H1 (cell line): ENCODE measurements at regions not wholly inside any gene's neighbourhood (a gene's known extent, or its start where the extent isn't known, plus 50 kb on each side); places are given as distances from the start of the nearest gene placed in this dataset.

Source experiments
- TF ChIP-seq, protein P1 (sequence below): fragments of 300-600 bp; sonication (generic); IDR thresholded peaks from 2 replicates; pipeline ENCODE4 v1.7.1; 2012; ENCODE audit warnings: low read length, moderate library complexity, mild to moderate bottlenecking, inconsistent platforms; ENCODE audit not compliant: insufficient replicate concordance
- TF ChIP-seq, protein P2 (sequence below): IDR thresholded peaks from 2 replicates; pipeline ENCODE4 v1.6.1; 2012; ENCODE audit warnings: low read length, inconsistent platforms

DNA sequence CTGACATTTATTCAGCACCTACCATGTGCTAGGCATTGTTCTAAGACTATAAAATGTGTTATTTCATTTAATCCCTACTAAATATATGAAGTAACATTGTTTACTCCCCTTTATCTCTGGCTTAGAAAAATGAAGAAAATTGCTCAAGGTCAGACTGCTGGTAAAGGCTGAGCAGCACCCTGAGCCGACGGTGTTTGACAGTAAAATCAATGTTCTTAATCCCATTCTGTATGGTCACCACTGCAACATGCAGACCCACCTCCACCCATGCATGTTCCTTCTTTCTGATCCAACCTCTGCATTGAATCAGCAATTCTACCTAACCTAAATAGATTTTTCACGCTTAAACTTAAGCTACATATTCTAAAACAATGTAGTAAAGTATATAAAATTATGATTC is 216.5 kb downstream of the ZBBX start (continued):
- TF ChIP-seq, protein P1, sequence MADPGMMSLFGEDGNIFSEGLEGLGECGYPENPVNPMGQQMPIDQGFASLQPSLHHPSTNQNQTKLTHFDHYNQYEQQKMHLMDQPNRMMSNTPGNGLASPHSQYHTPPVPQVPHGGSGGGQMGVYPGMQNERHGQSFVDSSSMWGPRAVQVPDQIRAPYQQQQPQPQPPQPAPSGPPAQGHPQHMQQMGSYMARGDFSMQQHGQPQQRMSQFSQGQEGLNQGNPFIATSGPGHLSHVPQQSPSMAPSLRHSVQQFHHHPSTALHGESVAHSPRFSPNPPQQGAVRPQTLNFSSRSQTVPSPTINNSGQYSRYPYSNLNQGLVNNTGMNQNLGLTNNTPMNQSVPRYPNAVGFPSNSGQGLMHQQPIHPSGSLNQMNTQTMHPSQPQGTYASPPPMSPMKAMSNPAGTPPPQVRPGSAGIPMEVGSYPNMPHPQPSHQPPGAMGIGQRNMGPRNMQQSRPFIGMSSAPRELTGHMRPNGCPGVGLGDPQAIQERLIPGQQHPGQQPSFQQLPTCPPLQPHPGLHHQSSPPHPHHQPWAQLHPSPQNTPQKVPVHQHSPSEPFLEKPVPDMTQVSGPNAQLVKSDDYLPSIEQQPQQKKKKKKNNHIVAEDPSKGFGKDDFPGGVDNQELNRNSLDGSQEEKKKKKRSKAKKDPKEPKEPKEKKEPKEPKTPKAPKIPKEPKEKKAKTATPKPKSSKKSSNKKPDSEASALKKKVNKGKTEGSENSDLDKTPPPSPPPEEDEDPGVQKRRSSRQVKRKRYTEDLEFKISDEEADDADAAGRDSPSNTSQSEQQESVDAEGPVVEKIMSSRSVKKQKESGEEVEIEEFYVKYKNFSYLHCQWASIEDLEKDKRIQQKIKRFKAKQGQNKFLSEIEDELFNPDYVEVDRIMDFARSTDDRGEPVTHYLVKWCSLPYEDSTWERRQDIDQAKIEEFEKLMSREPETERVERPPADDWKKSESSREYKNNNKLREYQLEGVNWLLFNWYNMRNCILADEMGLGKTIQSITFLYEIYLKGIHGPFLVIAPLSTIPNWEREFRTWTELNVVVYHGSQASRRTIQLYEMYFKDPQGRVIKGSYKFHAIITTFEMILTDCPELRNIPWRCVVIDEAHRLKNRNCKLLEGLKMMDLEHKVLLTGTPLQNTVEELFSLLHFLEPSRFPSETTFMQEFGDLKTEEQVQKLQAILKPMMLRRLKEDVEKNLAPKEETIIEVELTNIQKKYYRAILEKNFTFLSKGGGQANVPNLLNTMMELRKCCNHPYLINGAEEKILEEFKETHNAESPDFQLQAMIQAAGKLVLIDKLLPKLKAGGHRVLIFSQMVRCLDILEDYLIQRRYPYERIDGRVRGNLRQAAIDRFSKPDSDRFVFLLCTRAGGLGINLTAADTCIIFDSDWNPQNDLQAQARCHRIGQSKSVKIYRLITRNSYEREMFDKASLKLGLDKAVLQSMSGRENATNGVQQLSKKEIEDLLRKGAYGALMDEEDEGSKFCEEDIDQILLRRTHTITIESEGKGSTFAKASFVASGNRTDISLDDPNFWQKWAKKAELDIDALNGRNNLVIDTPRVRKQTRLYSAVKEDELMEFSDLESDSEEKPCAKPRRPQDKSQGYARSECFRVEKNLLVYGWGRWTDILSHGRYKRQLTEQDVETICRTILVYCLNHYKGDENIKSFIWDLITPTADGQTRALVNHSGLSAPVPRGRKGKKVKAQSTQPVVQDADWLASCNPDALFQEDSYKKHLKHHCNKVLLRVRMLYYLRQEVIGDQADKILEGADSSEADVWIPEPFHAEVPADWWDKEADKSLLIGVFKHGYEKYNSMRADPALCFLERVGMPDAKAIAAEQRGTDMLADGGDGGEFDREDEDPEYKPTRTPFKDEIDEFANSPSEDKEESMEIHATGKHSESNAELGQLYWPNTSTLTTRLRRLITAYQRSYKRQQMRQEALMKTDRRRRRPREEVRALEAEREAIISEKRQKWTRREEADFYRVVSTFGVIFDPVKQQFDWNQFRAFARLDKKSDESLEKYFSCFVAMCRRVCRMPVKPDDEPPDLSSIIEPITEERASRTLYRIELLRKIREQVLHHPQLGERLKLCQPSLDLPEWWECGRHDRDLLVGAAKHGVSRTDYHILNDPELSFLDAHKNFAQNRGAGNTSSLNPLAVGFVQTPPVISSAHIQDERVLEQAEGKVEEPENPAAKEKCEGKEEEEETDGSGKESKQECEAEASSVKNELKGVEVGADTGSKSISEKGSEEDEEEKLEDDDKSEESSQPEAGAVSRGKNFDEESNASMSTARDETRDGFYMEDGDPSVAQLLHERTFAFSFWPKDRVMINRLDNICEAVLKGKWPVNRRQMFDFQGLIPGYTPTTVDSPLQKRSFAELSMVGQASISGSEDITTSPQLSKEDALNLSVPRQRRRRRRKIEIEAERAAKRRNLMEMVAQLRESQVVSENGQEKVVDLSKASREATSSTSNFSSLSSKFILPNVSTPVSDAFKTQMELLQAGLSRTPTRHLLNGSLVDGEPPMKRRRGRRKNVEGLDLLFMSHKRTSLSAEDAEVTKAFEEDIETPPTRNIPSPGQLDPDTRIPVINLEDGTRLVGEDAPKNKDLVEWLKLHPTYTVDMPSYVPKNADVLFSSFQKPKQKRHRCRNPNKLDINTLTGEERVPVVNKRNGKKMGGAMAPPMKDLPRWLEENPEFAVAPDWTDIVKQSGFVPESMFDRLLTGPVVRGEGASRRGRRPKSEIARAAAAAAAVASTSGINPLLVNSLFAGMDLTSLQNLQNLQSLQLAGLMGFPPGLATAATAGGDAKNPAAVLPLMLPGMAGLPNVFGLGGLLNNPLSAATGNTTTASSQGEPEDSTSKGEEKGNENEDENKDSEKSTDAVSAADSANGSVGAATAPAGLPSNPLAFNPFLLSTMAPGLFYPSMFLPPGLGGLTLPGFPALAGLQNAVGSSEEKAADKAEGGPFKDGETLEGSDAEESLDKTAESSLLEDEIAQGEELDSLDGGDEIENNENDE = no peak
- TF ChIP-seq, protein P2, sequence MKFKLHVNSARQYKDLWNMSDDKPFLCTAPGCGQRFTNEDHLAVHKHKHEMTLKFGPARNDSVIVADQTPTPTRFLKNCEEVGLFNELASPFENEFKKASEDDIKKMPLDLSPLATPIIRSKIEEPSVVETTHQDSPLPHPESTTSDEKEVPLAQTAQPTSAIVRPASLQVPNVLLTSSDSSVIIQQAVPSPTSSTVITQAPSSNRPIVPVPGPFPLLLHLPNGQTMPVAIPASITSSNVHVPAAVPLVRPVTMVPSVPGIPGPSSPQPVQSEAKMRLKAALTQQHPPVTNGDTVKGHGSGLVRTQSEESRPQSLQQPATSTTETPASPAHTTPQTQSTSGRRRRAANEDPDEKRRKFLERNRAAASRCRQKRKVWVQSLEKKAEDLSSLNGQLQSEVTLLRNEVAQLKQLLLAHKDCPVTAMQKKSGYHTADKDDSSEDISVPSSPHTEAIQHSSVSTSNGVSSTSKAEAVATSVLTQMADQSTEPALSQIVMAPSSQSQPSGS = no peak
